K562 (cell line): ENCODE measurements at regions not wholly inside any gene's neighbourhood (a gene's known extent, or its start where the extent isn't known, plus 50 kb on each side); places are given as distances from the start of the nearest gene placed in this dataset.

ENCODE experiments used
- ARHGAP35 ChIP-seq: fragments of 450-650 bp; IDR thresholded peaks from 2 replicates; pipeline ENCODE4 v1.6.1; 2018; ENCODE audit not compliant: partially characterized antibody
- BCL6 ChIP-seq: fragments of 250-450 bp; sonication (Bioruptor Pico); IDR thresholded peaks from 2 replicates; pipeline ENCODE4 v1.4.0; 2020
- DEAF1 ChIP-seq: fragments of 450-650 bp; formaldehyde crosslinking; IDR thresholded peaks from 2 replicates; pipeline ENCODE4 v1.4.0; 2020; ENCODE audit warnings: mild to moderate bottlenecking, moderate library complexity
- ELF4 ChIP-seq: fragments of 450-650 bp; formaldehyde crosslinking; IDR thresholded peaks from 2 replicates; pipeline ENCODE4 v1.4.0; 2022; ENCODE audit warnings: missing genetic modification characterization
- ERF ChIP-seq: fragments of 450-650 bp; formaldehyde crosslinking; IDR thresholded peaks from 2 replicates; pipeline ENCODE4 v1.4.0; 2020; ENCODE audit warnings: mild to moderate bottlenecking, mixed read lengths
- HNRNPL ChIP-seq: fragments of 200-400 bp; formaldehyde crosslinking; IDR thresholded peaks from 2 replicates; pipeline ENCODE4 v1.6.1; 2017; ENCODE audit warnings: low read depth, mild to moderate bottlenecking, low read length
- HSF4 ChIP-seq: fragments of 250-450 bp; sonication (Bioruptor Pico); IDR thresholded peaks from 2 replicates; pipeline ENCODE4 v2.1.2; 2022; ENCODE audit warnings: mild to moderate bottlenecking, moderate library complexity, borderline replicate concordance
- JUNB ChIP-seq: fragments of 450-650 bp; formaldehyde crosslinking; conservative IDR thresholded peaks from 2 replicates; pipeline ENCODE4 v1.4.0; 2020; ENCODE audit warnings: mild to moderate bottlenecking
- KLF1 ChIP-seq: fragments of 450-650 bp; IDR thresholded peaks from 2 replicates; pipeline ENCODE4 v1.6.1; 2016; ENCODE audit warnings: missing genetic modification characterization, missing compliant biosample characterization
- NR4A1 ChIP-seq, 2 experiments: fragments of 250-450 bp in 1 of 2; fragments of 450-650 bp in 1 of 2; sonication (Bioruptor Pico) in 1 of 2; IDR thresholded peaks; 2 replicates each; pipeline versions ENCODE4 v1.4.0 to v1.6.1; 2016 to 2020; ENCODE audit warnings: mild to moderate bottlenecking in 2 of 2, missing compliant biosample characterization in 1 of 2, missing genetic modification characterization in 1 of 2, moderate library complexity in 1 of 2
- PHF21A ChIP-seq: fragments of 450-650 bp; IDR thresholded peaks from 2 replicates; pipeline ENCODE4 v1.6.1; 2017; ENCODE audit warnings: low read depth, borderline replicate concordance
- PHF8 ChIP-seq: fragments of 200-600 bp; sonication (generic); IDR thresholded peaks from 2 replicates; pipeline ENCODE4 v1.6.1; 2012; ENCODE audit warnings: mixed run types, mild to moderate bottlenecking, inconsistent platforms, low read length, moderate library complexity, borderline replicate concordance
- SMAD2 ChIP-seq: fragments of 150-350 bp; IDR thresholded peaks from 2 replicates; pipeline ENCODE4 v1.6.1; 2014; ENCODE audit warnings: low read depth, mild to moderate bottlenecking, low read length
- TOE1 ChIP-seq, 2 experiments: fragments of 450-650 bp in 1 of 2; sonication (generic) in 1 of 2; formaldehyde crosslinking in 1 of 2; IDR thresholded peaks; 2 replicates each; pipeline versions ENCODE4 v1.7.1 to v1.8.0; 2016 to 2022; ENCODE audit warnings: borderline replicate concordance in 2 of 2, mild to moderate bottlenecking in 2 of 2, antibody characterized with exemption in 1 of 2, inconsistent platforms in 1 of 2, low read depth in 1 of 2, missing genetic modification reagents in 1 of 2, moderate library complexity in 1 of 2
- VEZF1 ChIP-seq: fragments of 200-800 bp; sonication (Bioruptor generic); IDR thresholded peaks from 2 replicates; pipeline ENCODE4 v1.6.1; 2017; ENCODE audit warnings: missing genetic modification characterization, missing compliant biosample characterization
- ZNF165 ChIP-seq: fragments of 250-450 bp; sonication (Bioruptor Pico); IDR thresholded peaks from 2 replicates; pipeline ENCODE4 v1.4.0; 2020; ENCODE audit warnings: borderline replicate concordance
- ZNF24 ChIP-seq: fragments of 450-650 bp; IDR thresholded peaks from 2 replicates; pipeline ENCODE4 v1.6.1; 2016
- ZNF253 ChIP-seq: fragments of 250-450 bp; sonication (Bioruptor Pico); conservative IDR thresholded peaks from 2 replicates; pipeline ENCODE4 v1.6.1; 2021; ENCODE audit warnings: mild to moderate bottlenecking
- ZNF347 ChIP-seq: fragments of 450-650 bp; formaldehyde crosslinking; IDR thresholded peaks from 2 replicates; pipeline ENCODE4 v1.4.0; 2020; ENCODE audit warnings: low read depth, mild to moderate bottlenecking, moderate library complexity
- TF ChIP-seq, protein P1 (sequence below): fragments of 450-650 bp; formaldehyde crosslinking; IDR thresholded peaks from 2 replicates; pipeline ENCODE4 v1.4.0; 2020; ENCODE audit warnings: mild to moderate bottlenecking
- TF ChIP-seq, protein P2 (sequence below): sonication (generic); formaldehyde crosslinking; IDR thresholded peaks from 2 replicates; pipeline ENCODE4 v1.9.0; 2022; ENCODE audit warnings: mild to moderate bottlenecking, missing genetic modification reagents
- TF ChIP-seq, protein P3 (sequence below): fragments of 450-650 bp; IDR thresholded peaks from 2 replicates; pipeline ENCODE4 v1.6.1; 2017; ENCODE audit warnings: mild to moderate bottlenecking, moderate library complexity

- TF ChIP-seq, protein P1, sequence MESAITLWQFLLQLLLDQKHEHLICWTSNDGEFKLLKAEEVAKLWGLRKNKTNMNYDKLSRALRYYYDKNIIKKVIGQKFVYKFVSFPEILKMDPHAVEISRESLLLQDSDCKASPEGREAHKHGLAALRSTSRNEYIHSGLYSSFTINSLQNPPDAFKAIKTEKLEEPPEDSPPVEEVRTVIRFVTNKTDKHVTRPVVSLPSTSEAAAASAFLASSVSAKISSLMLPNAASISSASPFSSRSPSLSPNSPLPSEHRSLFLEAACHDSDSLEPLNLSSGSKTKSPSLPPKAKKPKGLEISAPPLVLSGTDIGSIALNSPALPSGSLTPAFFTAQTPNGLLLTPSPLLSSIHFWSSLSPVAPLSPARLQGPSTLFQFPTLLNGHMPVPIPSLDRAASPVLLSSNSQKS (CRISPR knock-in tag) = no peak
- peak; percentile 52; the same call in 1 of the 2 replicates for TF ChIP-seq VEZF1
- TF ChIP-seq ELF4 = peak; percentile 91
- TF ChIP-seq ERF (CRISPR knock-in tag) = peak; percentile 91
- no peak for TF ChIP-seq TOE1 (IDR thresholded peaks at IDR 0.05; ENCODE audit: borderline replicate concordance)
- TF ChIP-seq TOE1 (CRISPR knock-in tag; IDR thresholded peaks at IDR 0.05; ENCODE audit: borderline replicate concordance, low read depth) = no peak
- no peak for TF ChIP-seq PHF21A
- TF ChIP-seq BCL6 (CRISPR knock-in tag) = peak; percentile 91
- peak; percentile 87; the same call in 1 of the 2 replicates for TF ChIP-seq HSF4 (CRISPR knock-in tag)
- TF ChIP-seq KLF1 = 0 out of 2 replicates have a peak, but pooled peaks have one; percentile 32
- peak; percentile 93 for TF ChIP-seq ZNF165 (CRISPR knock-in tag)
- peak; percentile 74 for TF ChIP-seq ZNF347
- no peak for TF ChIP-seq SMAD2
- TF ChIP-seq ARHGAP35 = no peak
- no peak for TF ChIP-seq PHF8
- no peak for TF ChIP-seq JUNB (CRISPR knock-in tag)
- TF ChIP-seq NR4A1 (CRISPR knock-in tag; IDR thresholded peaks at IDR 0.05) = peak; percentile 89
- peak; percentile 99 for TF ChIP-seq NR4A1 (tag; IDR thresholded peaks at IDR 0.05)
- TF ChIP-seq, protein P2, sequence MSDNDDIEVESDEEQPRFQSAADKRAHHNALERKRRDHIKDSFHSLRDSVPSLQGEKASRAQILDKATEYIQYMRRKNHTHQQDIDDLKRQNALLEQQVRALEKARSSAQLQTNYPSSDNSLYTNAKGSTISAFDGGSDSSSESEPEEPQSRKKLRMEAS = no peak
- no peak for TF ChIP-seq ZNF24
- TF ChIP-seq ZNF253 (CRISPR knock-in tag) = no peak
- TF ChIP-seq, protein P3, sequence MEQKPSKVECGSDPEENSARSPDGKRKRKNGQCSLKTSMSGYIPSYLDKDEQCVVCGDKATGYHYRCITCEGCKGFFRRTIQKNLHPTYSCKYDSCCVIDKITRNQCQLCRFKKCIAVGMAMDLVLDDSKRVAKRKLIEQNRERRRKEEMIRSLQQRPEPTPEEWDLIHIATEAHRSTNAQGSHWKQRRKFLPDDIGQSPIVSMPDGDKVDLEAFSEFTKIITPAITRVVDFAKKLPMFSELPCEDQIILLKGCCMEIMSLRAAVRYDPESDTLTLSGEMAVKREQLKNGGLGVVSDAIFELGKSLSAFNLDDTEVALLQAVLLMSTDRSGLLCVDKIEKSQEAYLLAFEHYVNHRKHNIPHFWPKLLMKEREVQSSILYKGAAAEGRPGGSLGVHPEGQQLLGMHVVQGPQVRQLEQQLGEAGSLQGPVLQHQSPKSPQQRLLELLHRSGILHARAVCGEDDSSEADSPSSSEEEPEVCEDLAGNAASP = no peak
- TF ChIP-seq HNRNPL = no peak
- TF ChIP-seq DEAF1 = no peak
Observed at GRCh38 chr4:55742655-55743202, 76.9 kb upstream of the EXOC1L start (continued).
